SK-N-SH (cell line): ENCODE measurements at regions not wholly inside any gene's neighbourhood (a gene's known extent, or its start where the extent isn't known, plus 50 kb on each side); places are given as distances from the start of the nearest gene placed in this dataset.

ENCODE experiments used
- CTCF ChIA-PET: fragments of 300-600, 350-600 bp; formaldehyde crosslinking; extraction: SDS; loops from one replicate; lab custom pipeline; 2021; lab: Yijun Ruan, JAX
- POLR2A ChIA-PET: fragments of 350-600 bp; sonication (Branson Sonifier 250); formaldehyde crosslinking; extraction: SDS; loops from one replicate; lab custom pipeline; 2020; ENCODE audit warnings: antibody characterized with exemption, inconsistent platforms; lab: Yijun Ruan, JAX
- DNase-seq: peaks from one replicate; pipeline ENCODE4 v3.0.0; 2012
- H2AFZ ChIP-seq: fragments of 200-600 bp; sonication (generic); 2 replicates; pipeline ENCODE4 v1.8.1; 2016; ENCODE audit warnings: antibody characterized with exemption, mild to moderate bottlenecking, low read depth
- H3F3A ChIP-seq: fragments of 200-600 bp; sonication (generic); replicated peaks from 2 replicates; pipeline ENCODE3; 2016; ENCODE audit warnings: antibody characterized with exemption, mild to moderate bottlenecking; ENCODE audit not compliant: insufficient read depth
- H3K27ac ChIP-seq, 2 experiments: fragments of 200-500 bp in 1 of 2; fragments of 200-600 bp in 1 of 2; sonication (Bioruptor generic) in 1 of 2; sonication (generic), shearing (Covaris generic) in 1 of 2; 2 replicates each; pipeline versions ENCODE4 v1.5.1 to v1.6.1; 2014 to 2016; ENCODE audit warnings: low read depth in 2 of 2, inconsistent platforms in 1 of 2, low read length in 1 of 2, mild to moderate bottlenecking in 1 of 2, mixed read lengths in 1 of 2
- H3K27me3 ChIP-seq: fragments of 200-600 bp; sonication (generic), shearing (Covaris generic); 2 replicates; pipeline ENCODE4 v1.6.1; 2016; ENCODE audit warnings: mixed run types; ENCODE audit not compliant: insufficient read depth
- H3K36me3 ChIP-seq, 2 experiments: fragments of 200-500 bp in 1 of 2; fragments of 200-600 bp in 1 of 2; sonication (Bioruptor generic) in 1 of 2; sonication (generic) in 1 of 2; replicated peaks in 1 of 2; 2 replicates each; pipeline versions ENCODE3 to v1.5.1; 2014 to 2016; ENCODE audit warnings: low read length in 1 of 2, mild to moderate bottlenecking in 1 of 2; ENCODE audit not compliant: insufficient read depth in 2 of 2, control insufficient read depth in 1 of 2
- H3K4me1 ChIP-seq, 2 experiments: fragments of 200-500 bp in 1 of 2; fragments of 200-600 bp in 1 of 2; sonication (Bioruptor generic) in 1 of 2; sonication (generic), shearing (Covaris generic) in 1 of 2; 2 replicates each; pipeline versions ENCODE4 v1.5.1 to v1.6.1; 2014 to 2016; ENCODE audit warnings: low read depth in 1 of 2, low read length in 1 of 2, mixed run types in 1 of 2; ENCODE audit not compliant: insufficient read depth in 2 of 2, control insufficient read depth in 1 of 2
- H3K4me2 ChIP-seq: fragments of 200-600 bp; sonication (generic), shearing (Covaris generic); 2 replicates; pipeline ENCODE4 v1.6.1; 2017; ENCODE audit warnings: mixed run types
- H3K4me3 ChIP-seq, 2 experiments: fragments of 200-500 bp in 1 of 2; fragments of 200-600 bp in 1 of 2; sonication (Bioruptor generic) in 1 of 2; sonication (generic), shearing (Covaris generic) in 1 of 2; 2 replicates each; pipeline versions ENCODE4 v1.5.1 to v1.8.1; 2014 to 2016; ENCODE audit warnings: low read depth in 2 of 2, inconsistent platforms in 1 of 2, low read length in 1 of 2, mild to moderate bottlenecking in 1 of 2, mixed read lengths in 1 of 2, moderate library complexity in 1 of 2
- H3K79me2 ChIP-seq: fragments of 200-600 bp; sonication (generic); 2 replicates; pipeline ENCODE4 v1.8.1; 2017; ENCODE audit warnings: mild to moderate bottlenecking; ENCODE audit not compliant: insufficient read depth
- H3K9ac ChIP-seq: fragments of 200-600 bp; sonication (generic); 2 replicates; pipeline ENCODE4 v1.6.1; 2017; ENCODE audit warnings: mixed run types
- H3K9me2 ChIP-seq: fragments of 200-600 bp; sonication (generic); 2 replicates; pipeline ENCODE4 v1.6.1; 2017; ENCODE audit warnings: mixed run types
- H3K9me3 ChIP-seq: fragments of 200-600 bp; sonication (generic); 2 replicates; pipeline ENCODE4 v1.6.1; 2017; ENCODE audit warnings: mixed run types, mild to moderate bottlenecking, moderate library complexity
- H4K20me1 ChIP-seq: fragments of 200-600 bp; sonication (generic); 2 replicates; pipeline ENCODE4 v1.6.1; 2017; ENCODE audit warnings: mild to moderate bottlenecking, mixed run types; ENCODE audit not compliant: insufficient read depth
- CHD2 ChIP-seq: fragments of 150-350 bp; IDR thresholded peaks from 2 replicates; pipeline ENCODE4 v1.6.1; 2018; ENCODE audit warnings: low read length; ENCODE audit not compliant: partially characterized antibody
- ELF1 ChIP-seq: IDR thresholded peaks from 2 replicates; pipeline ENCODE4 v1.4.0; 2012
- EP300 ChIP-seq, 2 experiments: IDR thresholded peaks; 2 replicates each; pipeline versions ENCODE4 v1.4.0 to v1.6.1; 2012; ENCODE audit warnings: borderline replicate concordance in 1 of 2, low read depth in 1 of 2, low read length in 1 of 2
- EZH2phosphoT487 ChIP-seq: fragments of 200-600 bp; sonication (generic); IDR thresholded peaks from 2 replicates; pipeline ENCODE4 v1.6.1; 2017; ENCODE audit warnings: low read depth, mixed run types, mild to moderate bottlenecking, antibody characterized with exemption, moderate library complexity, borderline replicate concordance
- JUND ChIP-seq: IDR thresholded peaks from 2 replicates; pipeline ENCODE4 v1.4.0; 2012
- MXI1 ChIP-seq: IDR thresholded peaks from 2 replicates; pipeline ENCODE4 v1.6.1; 2012; ENCODE audit warnings: mild to moderate bottlenecking, low read depth, low read length, improper control_type of control experiment
- NRF1 ChIP-seq: IDR thresholded peaks from 2 replicates; pipeline ENCODE4 v1.6.1; 2012; ENCODE audit warnings: low read depth, mild to moderate bottlenecking, low read length
- POLR2AphosphoS5 ChIP-seq: IDR thresholded peaks from 2 replicates; pipeline ENCODE4 v1.6.1; 2012; ENCODE audit warnings: low read depth, low read length
- RAD21 ChIP-seq: IDR thresholded peaks from 2 replicates; pipeline ENCODE4 v1.6.1; 2012; ENCODE audit warnings: mild to moderate bottlenecking, low read length
- RCOR1 ChIP-seq: fragments of 150-350 bp; IDR thresholded peaks from 2 replicates; pipeline ENCODE4 v1.6.1; 2017; ENCODE audit warnings: antibody characterized with exemption, low read length
- RFX5 ChIP-seq: IDR thresholded peaks from 2 replicates; pipeline ENCODE4 v1.6.1; 2012; ENCODE audit warnings: mild to moderate bottlenecking, improper control_type of control experiment, low read length
- SIN3A ChIP-seq: IDR thresholded peaks from 2 replicates; pipeline ENCODE4 v1.6.1; 2012; ENCODE audit warnings: low read depth, mild to moderate bottlenecking, low read length, moderate library complexity, borderline replicate concordance
- SMC3 ChIP-seq: IDR thresholded peaks from 2 replicates; pipeline ENCODE4 v1.6.1; 2012; ENCODE audit warnings: low read depth, low read length, improper control_type of control experiment
- WGBS: methylation state at CpG from one replicate; pipeline ENCODE4 v1.1.6; 2017; ENCODE audit warnings: low lambda C conversion rate; 5-methylcytosine and 5-hydroxymethylcytosine counted together
- TF ChIP-seq, protein P1 (sequence below): IDR thresholded peaks from 2 replicates; pipeline ENCODE4 v1.6.1; 2012; ENCODE audit warnings: mild to moderate bottlenecking, low read depth, low read length, moderate library complexity
- TF ChIP-seq, protein P2 (sequence below): IDR thresholded peaks from 2 replicates; pipeline ENCODE4 v1.4.0; 2012; ENCODE audit warnings: low read depth, borderline replicate concordance
- TF ChIP-seq, protein P3 (sequence below): fragments of 150-350 bp; IDR thresholded peaks from 2 replicates; pipeline ENCODE4 v1.6.1; 2017; ENCODE audit warnings: antibody characterized with exemption, low read length, low read depth, borderline replicate concordance

DNA sequence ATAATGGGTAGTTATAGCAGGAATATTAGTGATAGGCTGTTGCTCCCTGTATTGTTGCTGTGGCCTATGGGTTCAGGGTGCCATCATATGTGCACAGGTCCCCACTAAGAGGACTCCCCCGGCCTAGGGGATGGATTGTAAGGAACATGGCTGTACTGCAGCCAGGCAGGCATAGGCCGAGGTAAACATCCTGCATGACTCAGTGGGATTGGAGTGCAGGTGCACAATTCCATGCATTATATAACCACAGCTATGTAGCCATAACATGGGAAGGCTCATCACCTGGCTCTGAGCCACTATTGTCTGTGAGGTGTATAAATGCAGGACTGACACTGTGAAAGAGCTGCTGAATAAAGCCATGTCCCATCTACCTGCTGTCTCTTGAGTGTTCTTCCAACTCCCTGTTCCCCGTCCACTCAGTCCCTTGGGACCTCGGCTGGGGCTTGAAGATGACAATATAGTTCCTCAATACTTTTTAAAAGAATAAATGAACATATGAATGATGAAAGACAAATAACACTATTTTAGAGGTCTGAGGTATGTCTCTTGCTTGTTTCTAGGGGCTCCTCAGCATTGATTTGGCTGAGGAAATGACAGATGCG is 425.2 kb downstream of the IDS start:
- H3K9me2 ChIP-seq: no peaks in the 10 kb centered on the region
- WGBS: 1% methylated on average over 4 of the region's 5 CpGs
- no peak overlapping the region for H3K27ac ChIP-seq
- no peaks in the 10 kb centered on the region for H3K36me3 ChIP-seq
- H3F3A ChIP-seq: no peaks in the 10 kb centered on the region
- no peaks in the 10 kb centered on the region for H4K20me1 ChIP-seq
- H3K4me3 ChIP-seq: no peak overlapping the region
- H3K9me3 ChIP-seq: no peaks in the 10 kb centered on the region
- no peaks in the 10 kb centered on the region for H3K27me3 ChIP-seq
- ChIA-PET CTCF (no interaction called here), POLR2A (no interaction called here)
- DNase-seq: no peak
- no peak overlapping the region for H3K4me2 ChIP-seq
- H3K9ac ChIP-seq: no peak overlapping the region
- no peaks in the 10 kb centered on the region for H3K79me2 ChIP-seq
- no peaks in the 10 kb centered on the region for H3K4me1 ChIP-seq
- TF ChIP-seq RCOR1 (no peak), EP300 (IDR thresholded peaks at IDR 0.05; ENCODE audit: borderline replicate concordance in 1 of 2, low read depth in 1 of 2, low read length in 1 of 2) (no peak), RFX5 (no peak), RAD21 (no peak), ELF1 (no peak), SMC3 (no peak), EZH2phosphoT487 (no peak), MXI1 (no peak), SIN3A (no peak), POLR2AphosphoS5 (no peak), JUND (no peak), NRF1 (no peak), CHD2 (no peak)
- TF ChIP-seq, protein P1, sequence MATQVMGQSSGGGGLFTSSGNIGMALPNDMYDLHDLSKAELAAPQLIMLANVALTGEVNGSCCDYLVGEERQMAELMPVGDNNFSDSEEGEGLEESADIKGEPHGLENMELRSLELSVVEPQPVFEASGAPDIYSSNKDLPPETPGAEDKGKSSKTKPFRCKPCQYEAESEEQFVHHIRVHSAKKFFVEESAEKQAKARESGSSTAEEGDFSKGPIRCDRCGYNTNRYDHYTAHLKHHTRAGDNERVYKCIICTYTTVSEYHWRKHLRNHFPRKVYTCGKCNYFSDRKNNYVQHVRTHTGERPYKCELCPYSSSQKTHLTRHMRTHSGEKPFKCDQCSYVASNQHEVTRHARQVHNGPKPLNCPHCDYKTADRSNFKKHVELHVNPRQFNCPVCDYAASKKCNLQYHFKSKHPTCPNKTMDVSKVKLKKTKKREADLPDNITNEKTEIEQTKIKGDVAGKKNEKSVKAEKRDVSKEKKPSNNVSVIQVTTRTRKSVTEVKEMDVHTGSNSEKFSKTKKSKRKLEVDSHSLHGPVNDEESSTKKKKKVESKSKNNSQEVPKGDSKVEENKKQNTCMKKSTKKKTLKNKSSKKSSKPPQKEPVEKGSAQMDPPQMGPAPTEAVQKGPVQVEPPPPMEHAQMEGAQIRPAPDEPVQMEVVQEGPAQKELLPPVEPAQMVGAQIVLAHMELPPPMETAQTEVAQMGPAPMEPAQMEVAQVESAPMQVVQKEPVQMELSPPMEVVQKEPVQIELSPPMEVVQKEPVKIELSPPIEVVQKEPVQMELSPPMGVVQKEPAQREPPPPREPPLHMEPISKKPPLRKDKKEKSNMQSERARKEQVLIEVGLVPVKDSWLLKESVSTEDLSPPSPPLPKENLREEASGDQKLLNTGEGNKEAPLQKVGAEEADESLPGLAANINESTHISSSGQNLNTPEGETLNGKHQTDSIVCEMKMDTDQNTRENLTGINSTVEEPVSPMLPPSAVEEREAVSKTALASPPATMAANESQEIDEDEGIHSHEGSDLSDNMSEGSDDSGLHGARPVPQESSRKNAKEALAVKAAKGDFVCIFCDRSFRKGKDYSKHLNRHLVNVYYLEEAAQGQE: no peak
- TF ChIP-seq, protein P2, sequence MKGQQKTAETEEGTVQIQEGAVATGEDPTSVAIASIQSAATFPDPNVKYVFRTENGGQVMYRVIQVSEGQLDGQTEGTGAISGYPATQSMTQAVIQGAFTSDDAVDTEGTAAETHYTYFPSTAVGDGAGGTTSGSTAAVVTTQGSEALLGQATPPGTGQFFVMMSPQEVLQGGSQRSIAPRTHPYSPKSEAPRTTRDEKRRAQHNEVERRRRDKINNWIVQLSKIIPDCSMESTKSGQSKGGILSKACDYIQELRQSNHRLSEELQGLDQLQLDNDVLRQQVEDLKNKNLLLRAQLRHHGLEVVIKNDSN: no peak
- TF ChIP-seq, protein P3, sequence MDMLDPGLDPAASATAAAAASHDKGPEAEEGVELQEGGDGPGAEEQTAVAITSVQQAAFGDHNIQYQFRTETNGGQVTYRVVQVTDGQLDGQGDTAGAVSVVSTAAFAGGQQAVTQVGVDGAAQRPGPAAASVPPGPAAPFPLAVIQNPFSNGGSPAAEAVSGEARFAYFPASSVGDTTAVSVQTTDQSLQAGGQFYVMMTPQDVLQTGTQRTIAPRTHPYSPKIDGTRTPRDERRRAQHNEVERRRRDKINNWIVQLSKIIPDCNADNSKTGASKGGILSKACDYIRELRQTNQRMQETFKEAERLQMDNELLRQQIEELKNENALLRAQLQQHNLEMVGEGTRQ: no peak
- no peak overlapping the region for H2AFZ ChIP-seq
